GM10266 (cell line): ENCODE measurements at regions not wholly inside any gene's neighbourhood (a gene's known extent, or its start where the extent isn't known, plus 50 kb on each side); places are given as distances from the start of the nearest gene placed in this dataset.

ENCODE experiments used
- DNase-seq: peaks from one replicate; pipeline ENCODE4 v3.0.0; 2012; ENCODE audit errors: extremely low spot score
- CTCF ChIP-seq: IDR thresholded peaks from 2 replicates; pipeline ENCODE4 v1.5.1; 2012; ENCODE audit warnings: mild to moderate bottlenecking, low read depth; ENCODE audit not compliant: control insufficient read depth, insufficient read depth; ENCODE audit errors: missing control alignments

GRCh38 chr7:25407053-25407452, 178.8 kb upstream of the NPVF start:
- DNase-seq: no peak
- no peak for TF ChIP-seq CTCF

- DNase-seq: no peak
- TF ChIP-seq CTCF: no peak
Measured at GRCh38 chr7:25408012-25408687, 179.9 kb upstream of the NPVF start.

- TF ChIP-seq CTCF: no peak
- no peak for DNase-seq
Measured at GRCh38 chr7:25408876-25409275, 180.6 kb upstream of the NPVF start.

GRCh38 chr7:25409897-25410636, 181.8 kb upstream of the NPVF start:
- TF ChIP-seq CTCF: no peak
- DNase-seq: no peak

GRCh38 chr7:25420771-25421170, 192.5 kb upstream of the NPVF start:
- no peak for TF ChIP-seq CTCF
- no peak for DNase-seq

- TF ChIP-seq CTCF: no peak
- DNase-seq: no peak
Measured at GRCh38 chr7:25424113-25424512, 195.8 kb upstream of the NPVF start.

GRCh38 chr7:25424855-25425254, 196.6 kb upstream of the NPVF start:
- no peak for DNase-seq
- TF ChIP-seq CTCF: no peak
